ENCODE measurements at regions not wholly inside any gene's neighbourhood (a gene's known extent, or its start where the extent isn't known, plus 50 kb on each side); places are given as distances from the start of the nearest gene placed in this dataset.
"Not testable (repeated sequence)": the region's sequence is repeated elsewhere in the genome, so short reads cannot be mapped to it uniquely, and the experiment has no call there.

DNA sequence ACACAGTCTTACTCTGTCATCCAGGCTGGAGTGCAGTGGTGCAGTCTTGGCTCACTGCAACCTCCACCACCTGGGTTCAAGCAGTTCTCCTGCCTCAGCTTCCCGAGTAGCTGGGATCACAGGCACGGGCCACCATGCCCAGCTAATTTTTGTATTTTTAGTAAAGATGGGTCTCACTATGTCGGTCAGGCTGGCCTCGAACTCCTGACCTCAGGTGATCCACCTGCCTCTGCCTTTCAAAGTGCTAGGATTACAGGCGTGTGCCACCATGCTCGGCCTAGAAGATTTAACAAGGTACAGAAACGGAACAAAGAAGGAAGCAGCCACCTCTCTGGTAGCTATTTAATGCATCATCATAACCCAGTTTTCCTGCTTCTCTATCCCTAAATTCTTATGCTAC is 113.8 kb downstream of the LARP7 start:
- TF ChIP-seq, protein P1, sequence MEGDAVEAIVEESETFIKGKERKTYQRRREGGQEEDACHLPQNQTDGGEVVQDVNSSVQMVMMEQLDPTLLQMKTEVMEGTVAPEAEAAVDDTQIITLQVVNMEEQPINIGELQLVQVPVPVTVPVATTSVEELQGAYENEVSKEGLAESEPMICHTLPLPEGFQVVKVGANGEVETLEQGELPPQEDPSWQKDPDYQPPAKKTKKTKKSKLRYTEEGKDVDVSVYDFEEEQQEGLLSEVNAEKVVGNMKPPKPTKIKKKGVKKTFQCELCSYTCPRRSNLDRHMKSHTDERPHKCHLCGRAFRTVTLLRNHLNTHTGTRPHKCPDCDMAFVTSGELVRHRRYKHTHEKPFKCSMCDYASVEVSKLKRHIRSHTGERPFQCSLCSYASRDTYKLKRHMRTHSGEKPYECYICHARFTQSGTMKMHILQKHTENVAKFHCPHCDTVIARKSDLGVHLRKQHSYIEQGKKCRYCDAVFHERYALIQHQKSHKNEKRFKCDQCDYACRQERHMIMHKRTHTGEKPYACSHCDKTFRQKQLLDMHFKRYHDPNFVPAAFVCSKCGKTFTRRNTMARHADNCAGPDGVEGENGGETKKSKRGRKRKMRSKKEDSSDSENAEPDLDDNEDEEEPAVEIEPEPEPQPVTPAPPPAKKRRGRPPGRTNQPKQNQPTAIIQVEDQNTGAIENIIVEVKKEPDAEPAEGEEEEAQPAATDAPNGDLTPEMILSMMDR (optimal IDR thresholded peaks at IDR 0.05 in 1 of 3, IDR thresholded peaks at IDR 0.05 in 1 of 3, conservative IDR thresholded peaks at IDR 0.05 in 1 of 3; ENCODE audit: extremely low read depth in 1 of 3, insufficient read depth in 2 of 3, low read length in 3 of 3), result not testable (repeated sequence)
- TF ChIP-seq EZH2 (IDR thresholded peaks at IDR 0.05; ENCODE audit: low read length), result not testable (repeated sequence)

All from keratinocyte (primary cell).